ENCODE measurements at regions not wholly inside any gene's neighbourhood (a gene's known extent, or its start where the extent isn't known, plus 50 kb on each side); places are given as distances from the start of the nearest gene placed in this dataset.

- Histone ChIP-seq H3K4me3 (no peak overlapping the region), H3K4me1 (no peaks in the 10 kb centered on the region), H3K27me3 (no peaks in the 10 kb centered on the region), H3K36me3 (no peaks in the 10 kb centered on the region), H3K27ac (no peak overlapping the region), H3K9me3 (no peaks in the 10 kb centered on the region)
- no peak for TF ChIP-seq POLR2A (IDR thresholded peaks at IDR 0.05)
- intact Hi-C loops (cut with DNase I; ENCODE audit: low total_unique reads): no loop called here
- no peak for DNase-seq (ENCODE audit: low spot score in 2 of 2)
These were observed 65.8 kb upstream of the ATF3 start for GRCh38 chr1:212542761-212543187.

DNA sequence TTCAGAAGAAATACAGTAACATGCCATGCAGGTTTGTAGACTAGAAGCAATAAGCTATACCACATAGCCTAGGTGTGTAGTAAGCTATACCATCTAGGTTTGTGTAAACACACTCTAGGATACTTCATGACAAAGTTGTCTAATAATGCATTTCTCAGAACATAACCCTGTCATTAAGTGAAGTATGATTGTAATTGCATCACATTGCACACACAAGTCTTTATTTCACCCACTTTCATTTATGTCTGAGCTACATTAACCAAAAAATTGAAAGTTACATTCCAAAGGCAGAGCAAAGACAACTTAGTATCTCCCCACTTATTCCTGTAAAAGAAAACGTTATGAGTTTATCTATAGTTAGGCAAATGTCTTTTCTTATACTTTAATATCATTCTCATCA lies 64.5 kb upstream of the ATF3 start:
- Histone ChIP-seq H3K27ac (no peak overlapping the region), H3K9me3 (no peaks in the 10 kb centered on the region), H3K36me3 (no peaks in the 10 kb centered on the region), H3K4me3 (no peak overlapping the region), H3K27me3 (no peaks in the 10 kb centered on the region), H3K4me1 (no peaks in the 10 kb centered on the region)
- intact Hi-C loops (cut with DNase I; ENCODE audit: low total_unique reads): no loop called here
- no peak for TF ChIP-seq POLR2A (IDR thresholded peaks at IDR 0.05)
- no peak for TF ChIP-seq CTCF (IDR thresholded peaks at IDR 0.05)
- TF ChIP-seq POLR2AphosphoS5 (IDR thresholded peaks at IDR 0.05): no peak
- no peak for DNase-seq (ENCODE audit: low spot score in 2 of 2)

- Histone ChIP-seq H3K4me1 (no peaks in the 10 kb centered on the region), H3K27ac (peak overlapping the region; percentile 62 to 73), H3K27me3 (no peaks in the 10 kb centered on the region), H3K4me3 (no peak overlapping the region), H3K9me3 (no peaks in the 10 kb centered on the region), H3K36me3 (no peaks in the 10 kb centered on the region)
- DNase-seq (ENCODE audit: low spot score in 2 of 2): no peak
- intact Hi-C loops (cut with DNase I; ENCODE audit: low total_unique reads): no loop called here
- TF ChIP-seq POLR2AphosphoS5 (IDR thresholded peaks at IDR 0.05) (peak in 2 of 3 donors; percentile 70), POLR2A (IDR thresholded peaks at IDR 0.05) (no peak), CTCF (IDR thresholded peaks at IDR 0.05) (no peak)
These were observed 62.5 kb upstream of the ATF3 start for GRCh38 chr1:212545941-212546635.

DNA sequence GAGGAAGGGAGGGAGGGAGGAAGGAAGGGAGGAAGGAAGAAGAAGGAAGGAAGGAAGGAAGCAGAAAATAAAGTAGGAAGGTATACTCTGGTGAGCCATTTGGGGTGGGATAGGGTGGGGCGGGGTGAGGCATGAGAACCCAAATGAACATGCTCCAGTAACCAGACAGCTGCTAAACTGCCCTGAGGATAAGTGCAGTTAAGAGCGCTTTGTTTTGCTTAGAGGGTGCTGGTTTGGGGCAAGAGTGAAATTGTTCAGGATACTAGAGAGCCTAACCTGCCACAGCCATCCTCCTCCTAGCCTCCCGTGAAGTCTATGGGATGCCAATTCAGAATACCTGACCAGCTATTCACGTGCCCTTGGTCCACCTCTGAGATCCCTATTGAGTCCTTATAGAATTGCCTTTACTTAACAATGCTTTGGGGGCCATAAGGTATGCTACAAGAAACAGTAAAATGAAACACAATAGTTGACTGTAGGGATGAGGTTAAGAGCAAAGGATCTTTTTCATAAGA lies 59.0 kb upstream of the ATF3 start:
- no peaks in the 10 kb centered on the region for H3K27me3 ChIP-seq
- intact Hi-C loops (cut with DNase I; ENCODE audit: low total_unique reads): no loop called here
- no peak for DNase-seq (ENCODE audit: low spot score in 2 of 2)

GRCh38 chr1:212551929-212552328 lies 56.6 kb upstream of the ATF3 start:
- H3K27ac ChIP-seq: no peak overlapping the region
- H3K27me3 ChIP-seq: no peaks in the 10 kb centered on the region
- DNase-seq (ENCODE audit: low spot score in 2 of 2): no peak
- H3K36me3 ChIP-seq: no peaks in the 10 kb centered on the region
- no peaks in the 10 kb centered on the region for H3K4me1 ChIP-seq
- intact Hi-C loops (cut with DNase I; ENCODE audit: low total_unique reads): no loop called here
- TF ChIP-seq POLR2A (IDR thresholded peaks at IDR 0.05): no peak
- TF ChIP-seq POLR2AphosphoS5 (IDR thresholded peaks at IDR 0.05): no peak
- no peak for TF ChIP-seq CTCF (IDR thresholded peaks at IDR 0.05)
- H3K9me3 ChIP-seq: no peaks in the 10 kb centered on the region
- no peak overlapping the region for H3K4me3 ChIP-seq

More for the DNA sequence above, 59.0 kb upstream of the ATF3 start:
- no peak overlapping the region for H3K27ac ChIP-seq
- no peaks in the 10 kb centered on the region for H3K36me3 ChIP-seq
- no peak overlapping the region for H3K4me3 ChIP-seq
- no peak for TF ChIP-seq CTCF (IDR thresholded peaks at IDR 0.05)
- TF ChIP-seq POLR2AphosphoS5 (IDR thresholded peaks at IDR 0.05): no peak
- TF ChIP-seq POLR2A (IDR thresholded peaks at IDR 0.05): no peak
- no peaks in the 10 kb centered on the region for H3K4me1 ChIP-seq
- no peaks in the 10 kb centered on the region for H3K9me3 ChIP-seq
